ENCODE measurements at regions not wholly inside any gene's neighbourhood (a gene's known extent, or its start where the extent isn't known, plus 50 kb on each side); places are given as distances from the start of the nearest gene placed in this dataset.

GRCh38 chr1:188089015-188089414 lies 1260.3 kb downstream of the PLA2G4A start:
- H3K9me3 ChIP-seq: no peaks in the 10 kb centered on the region
- H3K36me3 ChIP-seq: no peaks in the 10 kb centered on the region
- H3K27me3 ChIP-seq: no peaks in the 10 kb centered on the region
- no peak overlapping the region for H3K4me3 ChIP-seq (ENCODE audit: low read depth in 1 of 2, low read length in 1 of 2)
- TF ChIP-seq, protein P1, sequence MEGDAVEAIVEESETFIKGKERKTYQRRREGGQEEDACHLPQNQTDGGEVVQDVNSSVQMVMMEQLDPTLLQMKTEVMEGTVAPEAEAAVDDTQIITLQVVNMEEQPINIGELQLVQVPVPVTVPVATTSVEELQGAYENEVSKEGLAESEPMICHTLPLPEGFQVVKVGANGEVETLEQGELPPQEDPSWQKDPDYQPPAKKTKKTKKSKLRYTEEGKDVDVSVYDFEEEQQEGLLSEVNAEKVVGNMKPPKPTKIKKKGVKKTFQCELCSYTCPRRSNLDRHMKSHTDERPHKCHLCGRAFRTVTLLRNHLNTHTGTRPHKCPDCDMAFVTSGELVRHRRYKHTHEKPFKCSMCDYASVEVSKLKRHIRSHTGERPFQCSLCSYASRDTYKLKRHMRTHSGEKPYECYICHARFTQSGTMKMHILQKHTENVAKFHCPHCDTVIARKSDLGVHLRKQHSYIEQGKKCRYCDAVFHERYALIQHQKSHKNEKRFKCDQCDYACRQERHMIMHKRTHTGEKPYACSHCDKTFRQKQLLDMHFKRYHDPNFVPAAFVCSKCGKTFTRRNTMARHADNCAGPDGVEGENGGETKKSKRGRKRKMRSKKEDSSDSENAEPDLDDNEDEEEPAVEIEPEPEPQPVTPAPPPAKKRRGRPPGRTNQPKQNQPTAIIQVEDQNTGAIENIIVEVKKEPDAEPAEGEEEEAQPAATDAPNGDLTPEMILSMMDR (IDR thresholded peaks at IDR 0.05): no peak
- H3K4me1 ChIP-seq (ENCODE audit: control insufficient read depth in 1 of 2, insufficient read depth in 1 of 2, low read depth in 1 of 2, low read length in 1 of 2): no peaks in the 10 kb centered on the region
- no peak overlapping the region for H3K27ac ChIP-seq

- Histone ChIP-seq H3K27ac (no peak overlapping the region), H3K9me3 (no peaks in the 10 kb centered on the region), H3K27me3 (no peaks in the 10 kb centered on the region), H3K4me1 (ENCODE audit: control insufficient read depth in 1 of 2, insufficient read depth in 1 of 2, low read depth in 1 of 2, low read length in 1 of 2) (no peaks in the 10 kb centered on the region), H3K36me3 (no peaks in the 10 kb centered on the region), H3K4me3 (ENCODE audit: low read depth in 1 of 2, low read length in 1 of 2) (no peak overlapping the region)
- TF ChIP-seq, protein P1 (IDR thresholded peaks at IDR 0.05): no peak
These were observed 1260.7 kb downstream of the PLA2G4A start for GRCh38 chr1:188089461-188089860.

- H3K4me3 ChIP-seq (ENCODE audit: low read depth in 1 of 2, low read length in 1 of 2): no peak overlapping the region
- H3K4me1 ChIP-seq (ENCODE audit: control insufficient read depth in 1 of 2, insufficient read depth in 1 of 2, low read depth in 1 of 2, low read length in 1 of 2): no peaks in the 10 kb centered on the region
- H3K27me3 ChIP-seq: no peaks in the 10 kb centered on the region
- no peaks in the 10 kb centered on the region for H3K36me3 ChIP-seq
- TF ChIP-seq, protein P1 (IDR thresholded peaks at IDR 0.05): no peak
- no peaks in the 10 kb centered on the region for H3K9me3 ChIP-seq
- no peak overlapping the region for H3K27ac ChIP-seq
These were observed 1267.8 kb downstream of the PLA2G4A start for GRCh38 chr1:188096521-188096920.

GRCh38 chr1:188117436-188117835 lies 1288.7 kb downstream of the PLA2G4A start:
- no peaks in the 10 kb centered on the region for H3K4me1 ChIP-seq (ENCODE audit: control insufficient read depth in 1 of 2, insufficient read depth in 1 of 2, low read depth in 1 of 2, low read length in 1 of 2)
- no peak overlapping the region for H3K4me3 ChIP-seq (ENCODE audit: low read depth in 1 of 2, low read length in 1 of 2)
- no peaks in the 10 kb centered on the region for H3K9me3 ChIP-seq
- H3K27ac ChIP-seq: no peak overlapping the region
- H3K27me3 ChIP-seq: no peaks in the 10 kb centered on the region
- H3K36me3 ChIP-seq: no peaks in the 10 kb centered on the region
- TF ChIP-seq, protein P1 (IDR thresholded peaks at IDR 0.05): no peak

- no peaks in the 10 kb centered on the region for H3K27me3 ChIP-seq
- H3K27ac ChIP-seq: no peak overlapping the region
- TF ChIP-seq, protein P1 (IDR thresholded peaks at IDR 0.05): no peak
- H3K9me3 ChIP-seq: no peaks in the 10 kb centered on the region
- no peaks in the 10 kb centered on the region for H3K4me1 ChIP-seq (ENCODE audit: control insufficient read depth in 1 of 2, insufficient read depth in 1 of 2, low read depth in 1 of 2, low read length in 1 of 2)
- H3K36me3 ChIP-seq: no peaks in the 10 kb centered on the region
- no peak overlapping the region for H3K4me3 ChIP-seq (ENCODE audit: low read depth in 1 of 2, low read length in 1 of 2)
These were observed 1293.9 kb downstream of the PLA2G4A start for GRCh38 chr1:188122646-188123045.

GRCh38 chr1:188127507-188127906 lies 1298.8 kb downstream of the PLA2G4A start:
- TF ChIP-seq, protein P1 (IDR thresholded peaks at IDR 0.05): no peak
- no peaks in the 10 kb centered on the region for H3K36me3 ChIP-seq
- no peak overlapping the region for H3K4me3 ChIP-seq (ENCODE audit: low read depth in 1 of 2, low read length in 1 of 2)
- no peaks in the 10 kb centered on the region for H3K4me1 ChIP-seq (ENCODE audit: control insufficient read depth in 1 of 2, insufficient read depth in 1 of 2, low read depth in 1 of 2, low read length in 1 of 2)
- H3K27ac ChIP-seq: no peak overlapping the region
- no peaks in the 10 kb centered on the region for H3K27me3 ChIP-seq
- H3K9me3 ChIP-seq: no peaks in the 10 kb centered on the region

Data from neutrophil (primary cell).